HT-29 (cell line): ENCODE measurements at regions not wholly inside any gene's neighbourhood (a gene's known extent, or its start where the extent isn't known, plus 50 kb on each side); places are given as distances from the start of the nearest gene placed in this dataset.
"Not testable (repeated sequence)": the region's sequence is repeated elsewhere in the genome, so short reads cannot be mapped to it uniquely, and the experiment has no call there.

Source experiments
- DNase-seq: peaks from one replicate; pipeline ENCODE4 v3.0.0-alpha.2; 2015; ENCODE audit warnings: low spot score

GRCh38 chr15:96807361-96807760 is 476.9 kb downstream of the NR2F2 start:
- no peak for DNase-seq

GRCh38 chr15:96817900-96818299 is 487.4 kb downstream of the NR2F2 start:
- no peak for DNase-seq

- no peak for DNase-seq
Observed at GRCh38 chr15:96818861-96819260, 488.4 kb downstream of the NR2F2 start.

GRCh38 chr15:96827981-96828380 is 497.5 kb downstream of the NR2F2 start:
- no peak for DNase-seq

GRCh38 chr15:96837241-96837970 is 506.9 kb downstream of the NR2F2 start:
- no peak for DNase-seq

GRCh38 chr15:96838081-96838480 is 507.6 kb downstream of the NR2F2 start:
- no peak for DNase-seq

- no peak for DNase-seq
Observed at GRCh38 chr15:96849271-96849900, 518.9 kb downstream of the NR2F2 start.

- peak; percentile 51 for DNase-seq
Observed at GRCh38 chr15:96851613-96852012, 521.1 kb downstream of the NR2F2 start.

- DNase-seq: no peak
Observed at GRCh38 chr15:96858694-96859093, 528.2 kb downstream of the NR2F2 start.

GRCh38 chr15:96860741-96861140 is 530.2 kb downstream of the NR2F2 start:
- DNase-seq: peak; percentile 33

- no peak for DNase-seq
Observed at GRCh38 chr15:96867992-96868391, 537.5 kb downstream of the NR2F2 start.

- no peak for DNase-seq
Observed at GRCh38 chr15:96869122-96869521, 538.6 kb downstream of the NR2F2 start.

GRCh38 chr15:96869790-96870189 is 539.3 kb downstream of the NR2F2 start:
- DNase-seq: no peak

GRCh38 chr15:96870580-96870979 is 540.1 kb downstream of the NR2F2 start:
- no peak for DNase-seq

GRCh38 chr15:96877442-96877841 is 546.9 kb downstream of the NR2F2 start:
- not testable (repeated sequence) for DNase-seq

GRCh38 chr15:96878129-96878528 is 547.6 kb downstream of the NR2F2 start:
- no peak for DNase-seq

- no peak for DNase-seq
Observed at GRCh38 chr15:96882121-96882772, 551.7 kb downstream of the NR2F2 start.

GRCh38 chr15:96887730-96888129 is 557.2 kb downstream of the NR2F2 start:
- DNase-seq: peak; percentile 30

- DNase-seq: no peak
Observed at GRCh38 chr15:96888764-96889163, 558.3 kb downstream of the NR2F2 start.

- peak; percentile 39 for DNase-seq
Observed at GRCh38 chr15:96889734-96890480, 559.4 kb downstream of the NR2F2 start.

GRCh38 chr15:96891046-96891445 is 560.5 kb downstream of the NR2F2 start:
- no peak for DNase-seq
